GM21367 (cell line): ENCODE measurements at regions not wholly inside any gene's neighbourhood (a gene's known extent, or its start where the extent isn't known, plus 50 kb on each side); places are given as distances from the start of the nearest gene placed in this dataset.

Experiments used
- ATAC-seq: cut with Tn5 transposase; IDR thresholded peaks from one replicate; pipeline ENCODE4 v1.9.1; 2021; ENCODE audit not compliant: unreplicated experiment

DNA sequence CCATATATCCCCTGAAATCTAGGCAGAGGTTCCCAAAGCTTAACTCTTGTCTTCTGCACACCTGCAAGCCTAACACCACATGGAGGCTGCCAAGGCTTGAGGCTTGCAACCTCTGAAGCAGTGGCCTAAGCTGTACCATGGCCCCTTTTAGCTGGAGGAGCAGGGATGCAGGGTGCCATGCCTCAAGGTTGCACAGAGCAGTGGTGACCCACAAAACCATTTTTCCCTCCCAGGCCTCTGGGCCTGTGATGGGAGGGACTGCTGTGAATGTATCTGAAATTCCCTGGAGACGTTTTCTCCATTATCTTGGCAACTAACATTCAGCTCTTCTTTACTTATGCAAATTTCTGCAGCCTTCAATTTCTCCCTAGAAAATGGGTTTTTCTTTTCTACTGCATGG is 210.0 kb upstream of the KITLG start:
- no peak for ATAC-seq

DNA sequence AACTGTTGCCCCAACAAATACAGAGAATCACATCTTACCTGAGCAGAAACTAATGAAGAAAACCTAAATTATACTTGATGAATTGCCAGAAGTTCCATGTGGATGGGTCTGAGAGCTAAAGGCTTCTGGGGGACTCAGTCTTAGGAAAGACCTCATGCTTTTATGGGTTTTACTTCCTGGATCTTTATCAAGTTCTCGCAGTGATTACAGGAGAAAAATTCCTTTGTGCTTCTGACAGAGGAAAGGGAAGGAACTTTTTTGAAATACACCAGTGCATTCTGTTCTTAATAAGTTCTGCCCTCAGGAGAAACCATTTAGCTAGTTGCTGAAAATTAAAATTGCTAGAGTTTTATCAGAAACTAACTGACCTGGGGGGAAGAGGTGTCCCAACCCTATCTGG is 203.9 kb upstream of the KITLG start:
- ATAC-seq, result no peak

GRCh38 chr12:88782351-88782750 is 202.1 kb upstream of the KITLG start:
- no peak for ATAC-seq

- no peak for ATAC-seq
These were observed 201.6 kb upstream of the KITLG start for GRCh38 chr12:88781909-88782308.

DNA sequence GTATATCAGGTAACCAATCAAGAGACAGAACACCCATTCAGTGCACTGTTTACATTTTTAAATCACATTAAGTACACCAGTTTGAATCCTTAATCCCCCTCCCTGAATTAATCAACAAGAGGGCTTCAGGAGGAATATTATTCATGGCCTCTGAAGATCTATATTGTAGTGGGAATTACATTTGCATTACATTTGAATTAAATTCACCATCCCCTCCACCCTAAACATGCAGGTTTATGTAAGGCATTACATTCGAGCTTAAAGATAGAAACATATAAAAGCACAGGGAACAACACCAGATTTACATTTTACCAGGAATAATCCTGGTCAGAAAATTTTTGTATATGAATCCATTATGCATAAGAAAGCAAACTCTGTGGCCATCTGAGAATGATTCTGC is 197.8 kb upstream of the KITLG start:
- ATAC-seq, result no peak

DNA sequence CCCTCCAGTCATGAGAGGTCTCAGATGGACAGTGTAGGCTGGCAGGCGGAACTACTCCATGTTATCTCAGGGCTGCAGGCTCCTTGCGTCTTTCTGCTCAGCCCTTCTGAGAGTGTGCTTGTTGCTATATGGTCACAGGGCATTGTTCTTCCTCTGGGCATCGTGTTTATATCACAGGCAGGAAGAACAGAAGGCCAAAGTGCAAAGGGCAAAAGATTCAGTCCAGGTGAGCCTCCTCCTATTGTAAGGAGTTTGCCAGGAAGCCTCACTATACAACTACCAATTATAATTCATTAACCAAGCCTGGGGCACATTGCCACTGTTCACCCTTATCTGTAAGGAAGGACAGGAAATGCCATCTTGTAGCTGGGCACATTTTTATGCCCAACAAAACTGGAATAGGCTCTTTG is 195.5 kb upstream of the KITLG start:
- ATAC-seq, result no peak

- ATAC-seq, result no peak
These were observed 187.4 kb upstream of the KITLG start for GRCh38 chr12:88767699-88768098.

DNA sequence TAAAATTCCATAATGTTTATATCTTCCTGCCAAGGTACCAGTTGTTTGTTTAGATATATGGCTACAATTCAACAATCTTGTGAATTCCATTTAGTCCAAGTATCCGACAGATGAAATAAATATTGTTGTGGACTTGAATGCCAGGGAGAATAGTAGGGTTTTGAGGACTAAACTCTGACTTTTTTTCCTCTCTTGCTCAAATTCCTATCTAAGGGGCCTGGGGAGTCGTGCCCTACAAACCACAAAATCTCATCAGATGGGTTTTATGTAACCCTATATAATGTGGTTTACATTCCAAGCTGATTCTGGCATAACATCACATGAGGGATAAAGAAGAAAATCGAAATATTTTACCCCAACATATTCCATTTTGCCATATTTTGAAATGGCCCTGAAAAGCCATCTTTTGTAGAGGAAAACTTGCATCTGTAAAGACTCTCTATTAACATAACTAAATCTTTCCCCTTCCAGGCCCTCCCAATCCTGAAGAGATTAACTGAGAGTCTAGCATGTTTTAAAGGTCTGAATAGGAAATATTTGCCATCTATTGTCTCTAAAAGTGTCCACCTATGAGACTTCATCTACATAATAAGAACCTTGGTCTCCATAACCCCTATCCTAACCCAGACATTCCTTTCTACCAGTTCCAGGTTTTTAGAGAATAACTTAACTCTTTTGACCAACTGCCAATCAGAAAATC is 184.7 kb upstream of the KITLG start:
- no peak for ATAC-seq

GRCh38 chr12:88763536-88764100 is 183.3 kb upstream of the KITLG start:
- ATAC-seq, result no peak

- no peak for ATAC-seq
These were observed 177.9 kb upstream of the KITLG start for GRCh38 chr12:88758176-88758575.

GRCh38 chr12:88756917-88757316 is 176.6 kb upstream of the KITLG start:
- no peak for ATAC-seq

DNA sequence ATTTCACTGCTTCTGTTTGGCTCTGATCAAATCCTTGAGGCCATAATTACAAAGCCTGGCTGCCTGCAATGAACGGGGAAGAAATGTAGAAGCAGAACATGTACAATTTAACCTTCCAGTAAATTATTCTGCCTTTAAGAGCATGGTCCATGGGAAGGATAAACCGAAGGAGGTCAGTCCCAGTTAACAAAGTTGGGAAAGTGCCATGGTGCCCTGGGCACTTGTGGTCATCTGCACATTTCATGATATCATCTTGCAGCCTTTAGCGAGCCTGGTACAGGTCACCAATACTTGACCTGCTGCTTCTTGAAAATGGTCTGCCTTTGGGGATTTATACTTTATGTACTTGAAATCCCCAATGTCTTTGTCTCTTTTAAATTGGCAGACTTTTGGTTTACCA is 175.9 kb upstream of the KITLG start:
- no peak for ATAC-seq

DNA sequence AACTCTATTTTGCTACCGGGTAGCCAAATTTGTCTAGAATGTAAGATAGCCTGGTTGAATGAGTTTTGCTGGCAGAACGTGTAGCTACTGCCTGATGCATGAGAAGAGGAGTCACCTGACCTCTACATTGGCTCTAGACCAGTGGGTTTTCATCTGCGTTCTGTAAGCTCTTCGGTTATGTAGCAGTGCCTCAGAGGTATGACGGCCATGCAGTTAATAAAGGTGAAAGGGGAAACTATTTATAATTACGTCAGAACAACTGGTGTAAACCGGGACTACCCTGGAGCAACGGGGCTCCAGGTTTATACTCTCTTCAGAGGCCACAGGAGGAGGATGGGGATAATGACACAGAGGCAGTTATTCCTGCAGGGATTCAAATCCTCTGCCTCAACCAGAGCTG is 173.4 kb upstream of the KITLG start:
- ATAC-seq, result no peak

GRCh38 chr12:88753066-88753465 is 172.8 kb upstream of the KITLG start:
- no peak for ATAC-seq

DNA sequence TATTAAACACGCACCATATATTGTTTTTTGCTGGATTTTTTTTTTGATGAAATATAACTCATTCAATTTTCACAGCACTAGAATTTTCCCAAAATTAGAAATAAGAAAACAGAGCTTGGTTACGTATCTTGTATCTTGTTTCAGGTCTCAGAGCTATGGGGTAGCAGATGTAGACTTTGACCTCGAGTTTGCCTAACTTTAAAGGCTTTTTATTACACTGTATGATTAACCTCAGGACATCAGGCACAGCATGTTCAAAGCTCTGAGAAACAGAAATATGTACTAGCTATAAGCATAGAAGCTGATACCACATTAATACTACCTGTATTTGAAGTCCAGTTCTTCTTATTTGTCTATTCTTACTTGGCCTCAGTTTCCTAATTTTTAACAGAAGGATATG is 171.9 kb upstream of the KITLG start:
- ATAC-seq, result no peak

DNA sequence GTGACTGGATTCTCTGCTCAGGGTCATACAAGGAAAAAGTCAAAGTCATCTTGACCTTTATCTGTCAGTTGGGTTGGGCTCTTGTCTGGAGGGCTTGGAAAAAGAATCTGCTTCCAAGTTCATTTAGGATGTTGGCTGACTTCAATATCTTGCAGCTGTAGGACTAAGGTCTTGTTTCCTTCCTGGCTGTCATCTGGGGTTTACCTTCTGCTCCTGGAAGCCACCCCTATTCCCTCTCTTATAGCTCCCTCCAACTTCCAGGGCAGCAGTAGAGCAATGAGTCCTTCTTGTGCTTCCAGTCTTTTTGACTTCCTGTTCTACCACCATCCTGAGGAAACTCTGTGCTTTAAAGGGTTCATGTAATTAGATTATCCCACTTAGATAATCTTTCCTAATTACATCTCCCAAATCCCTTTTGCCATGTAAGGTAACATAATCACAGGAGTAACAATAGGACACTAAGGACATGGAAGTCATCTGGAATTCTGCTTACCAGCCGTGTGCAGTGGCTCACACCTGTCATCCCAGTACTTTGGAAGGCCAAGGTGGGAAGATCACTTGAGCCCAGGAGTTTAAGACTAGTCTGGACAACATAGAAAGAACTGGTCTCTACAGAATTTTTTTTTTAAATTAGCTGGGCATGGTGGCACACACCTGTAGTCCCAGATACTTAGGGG is 170.7 kb upstream of the KITLG start:
- ATAC-seq, result no peak

DNA sequence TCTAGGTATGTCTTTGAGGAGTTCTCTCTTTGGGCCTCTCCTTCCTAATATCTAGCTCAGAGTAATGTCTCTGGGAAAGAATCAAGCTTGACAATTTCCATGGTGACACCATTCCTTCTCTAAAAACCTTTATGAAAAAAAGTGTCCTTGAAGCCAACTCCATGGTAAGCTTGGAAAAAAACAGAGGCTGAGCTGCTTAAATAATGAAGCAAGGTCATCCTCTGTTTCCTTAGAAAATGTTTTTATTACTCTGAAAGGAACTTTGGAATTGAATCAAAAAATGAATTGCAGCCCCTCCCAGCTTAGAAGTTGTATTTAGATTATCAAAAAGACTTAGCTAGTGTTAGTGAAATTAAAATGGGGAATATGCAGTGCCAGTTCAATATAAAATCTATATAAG is 166.1 kb upstream of the KITLG start:
- no peak for ATAC-seq

- ATAC-seq, result no peak
These were observed 163.8 kb upstream of the KITLG start for GRCh38 chr12:88743946-88744685.

DNA sequence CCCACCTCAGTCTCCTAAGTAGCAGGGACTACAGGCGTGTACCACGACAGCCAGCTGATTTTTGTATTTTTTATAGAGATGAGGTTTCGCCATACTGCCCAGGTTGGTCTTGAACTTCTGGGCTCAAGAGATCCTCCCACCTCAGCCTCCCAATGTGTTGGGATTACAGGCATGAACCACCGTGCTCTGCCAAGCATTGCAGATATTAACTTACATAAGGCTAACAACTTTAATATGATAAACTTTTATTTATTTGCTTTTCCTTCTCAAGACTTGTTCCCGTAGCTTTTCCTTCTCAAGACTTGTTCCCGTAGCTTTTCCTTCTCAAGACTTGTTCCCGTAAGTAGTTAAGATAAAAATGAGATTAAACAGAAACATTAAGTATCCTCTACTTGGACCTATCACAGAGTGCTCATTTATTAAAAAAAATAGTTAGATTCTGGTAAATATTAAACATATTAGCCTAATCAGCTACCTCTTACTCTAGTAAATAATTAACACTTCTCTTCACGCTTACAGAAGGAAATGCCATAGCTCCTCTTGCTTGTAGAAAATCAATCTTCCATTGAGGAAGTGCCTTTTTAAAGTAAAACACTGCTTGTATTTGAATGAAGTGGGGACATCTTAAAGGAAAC is 157.7 kb upstream of the KITLG start:
- no peak for ATAC-seq

- no peak for ATAC-seq
These were observed 155.8 kb upstream of the KITLG start for GRCh38 chr12:88736031-88736430.

- ATAC-seq, result no peak
These were observed 152.7 kb upstream of the KITLG start for GRCh38 chr12:88733008-88733407.
